ENCODE measurements at regions not wholly inside any gene's neighbourhood (a gene's known extent, or its start where the extent isn't known, plus 50 kb on each side); places are given as distances from the start of the nearest gene placed in this dataset.

- Histone ChIP-seq H3K36me3 (no peaks in the 10 kb centered on the region), H3K9me3 (no peaks in the 10 kb centered on the region), H3K27ac (no peak overlapping the region), H3K27me3 (no peaks in the 10 kb centered on the region), H3K4me3 (no peak overlapping the region), H3K4me1 (peaks cover 15 to 25% (median 19%) of the 10 kb centered on the region in 4 donors)
- TF ChIP-seq, protein P1, sequence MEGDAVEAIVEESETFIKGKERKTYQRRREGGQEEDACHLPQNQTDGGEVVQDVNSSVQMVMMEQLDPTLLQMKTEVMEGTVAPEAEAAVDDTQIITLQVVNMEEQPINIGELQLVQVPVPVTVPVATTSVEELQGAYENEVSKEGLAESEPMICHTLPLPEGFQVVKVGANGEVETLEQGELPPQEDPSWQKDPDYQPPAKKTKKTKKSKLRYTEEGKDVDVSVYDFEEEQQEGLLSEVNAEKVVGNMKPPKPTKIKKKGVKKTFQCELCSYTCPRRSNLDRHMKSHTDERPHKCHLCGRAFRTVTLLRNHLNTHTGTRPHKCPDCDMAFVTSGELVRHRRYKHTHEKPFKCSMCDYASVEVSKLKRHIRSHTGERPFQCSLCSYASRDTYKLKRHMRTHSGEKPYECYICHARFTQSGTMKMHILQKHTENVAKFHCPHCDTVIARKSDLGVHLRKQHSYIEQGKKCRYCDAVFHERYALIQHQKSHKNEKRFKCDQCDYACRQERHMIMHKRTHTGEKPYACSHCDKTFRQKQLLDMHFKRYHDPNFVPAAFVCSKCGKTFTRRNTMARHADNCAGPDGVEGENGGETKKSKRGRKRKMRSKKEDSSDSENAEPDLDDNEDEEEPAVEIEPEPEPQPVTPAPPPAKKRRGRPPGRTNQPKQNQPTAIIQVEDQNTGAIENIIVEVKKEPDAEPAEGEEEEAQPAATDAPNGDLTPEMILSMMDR (IDR thresholded peaks at IDR 0.05), result no peak
- TF ChIP-seq EP300 (IDR thresholded peaks at IDR 0.05), result no peak
- no peak for TF ChIP-seq POLR2AphosphoS5 (IDR thresholded peaks at IDR 0.05)
- TF ChIP-seq POLR2A (IDR thresholded peaks at IDR 0.05), result no peak
- intact Hi-C loops (cut with DNase I; ENCODE audit: low total_unique reads), result no loop called here
- DNase-seq, result no peak
- WGBS, 5 donors, result 88 to 94% (median 92%) methylated on average over 3 of the region's 3 CpGs
Measured at GRCh38 chr3:40969341-40969740, 230.0 kb upstream of the CTNNB1 start.

DNA sequence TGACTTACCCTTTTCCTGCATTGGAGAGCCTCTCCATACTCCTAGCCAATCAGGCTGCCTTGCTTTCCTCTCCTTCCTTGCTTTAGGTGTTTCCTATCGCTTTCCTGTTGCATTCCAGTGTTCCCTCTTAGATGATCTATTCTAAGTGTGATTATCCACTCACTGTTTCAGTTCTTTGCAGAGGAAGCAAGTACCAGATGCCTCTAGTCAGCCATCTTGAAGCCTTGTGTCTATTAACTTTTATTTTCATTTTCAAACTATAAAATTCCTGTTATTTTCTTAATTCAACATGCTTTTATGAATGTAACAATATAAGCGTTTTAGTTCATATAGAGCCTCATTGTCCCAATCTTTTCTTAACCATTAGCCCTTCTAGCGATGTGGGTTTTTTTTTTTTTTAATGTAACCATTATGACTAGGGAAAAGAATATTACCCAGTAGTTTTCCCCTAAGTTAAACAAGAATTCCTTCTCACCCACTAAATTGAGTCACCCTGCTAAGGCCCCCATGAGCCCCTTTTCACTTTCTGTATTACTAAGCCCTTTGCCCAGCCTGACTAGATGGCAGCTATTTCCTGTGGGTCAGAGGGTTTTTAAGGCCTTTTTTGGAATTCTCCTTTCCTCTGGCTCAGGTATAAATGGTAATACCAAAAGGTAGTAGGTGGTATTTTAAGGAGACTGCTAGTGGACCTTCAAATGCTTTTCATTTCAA is 229.4 kb upstream of the CTNNB1 start:
- no peaks in the 10 kb centered on the region for H3K36me3 ChIP-seq
- H3K4me3 ChIP-seq, result no peak overlapping the region
- TF ChIP-seq, protein P1 (IDR thresholded peaks at IDR 0.05), result no peak
- no peak for TF ChIP-seq EP300 (IDR thresholded peaks at IDR 0.05)
- no peak for TF ChIP-seq POLR2A (IDR thresholded peaks at IDR 0.05)
- no peak for TF ChIP-seq POLR2AphosphoS5 (IDR thresholded peaks at IDR 0.05)
- H3K4me1 ChIP-seq, result peaks cover 15 to 25% (median 20%) of the 10 kb centered on the region in 4 donors
- H3K27ac ChIP-seq, result peak overlapping the region in 1 of 5 donors; percentile 81
- 79 to 95% (median 94%) methylated on average over 3 of the region's 3 CpGs for WGBS, 5 donors
- DNase-seq, result no peak
- H3K27me3 ChIP-seq, result no peaks in the 10 kb centered on the region
- intact Hi-C loops (cut with DNase I; ENCODE audit: low total_unique reads), result no loop called here
- H3K9me3 ChIP-seq, result no peaks in the 10 kb centered on the region

- H3K27ac ChIP-seq, result peak overlapping the region; percentile 62 to 81 (median 72)
- intact Hi-C loops (cut with DNase I; ENCODE audit: low total_unique reads), result no loop called here
- H3K36me3 ChIP-seq, result no peaks in the 10 kb centered on the region
- 17 to 22% (median 22%) methylated on average over 9 to 10 of the region's 10 CpGs for WGBS, 5 donors
- H3K9me3 ChIP-seq, result no peaks in the 10 kb centered on the region
- peaks cover 15 to 28% (median 21%) of the 10 kb centered on the region in 4 donors for H3K4me1 ChIP-seq
- H3K4me3 ChIP-seq, result no peak overlapping the region
- H3K27me3 ChIP-seq, result no peaks in the 10 kb centered on the region
- DNase-seq, result peak; percentile 47 to 86
- TF ChIP-seq POLR2A (IDR thresholded peaks at IDR 0.05) (no peak), EP300 (IDR thresholded peaks at IDR 0.05) (peak; percentile 76), POLR2AphosphoS5 (IDR thresholded peaks at IDR 0.05) (peak in 2 of 3 donors; percentile 41 to 89)
- TF ChIP-seq, protein P1 (IDR thresholded peaks at IDR 0.05), result peak in 1 of 7 experiments; percentile 9
Measured at GRCh38 chr3:40971191-40972168, 227.8 kb upstream of the CTNNB1 start.

GRCh38 chr3:40972350-40972749 is 227.0 kb upstream of the CTNNB1 start:
- no peak overlapping the region for H3K4me3 ChIP-seq
- H3K27me3 ChIP-seq, result no peaks in the 10 kb centered on the region
- intact Hi-C loops (cut with DNase I; ENCODE audit: low total_unique reads), result no loop called here
- DNase-seq, result no peak
- TF ChIP-seq EP300 (IDR thresholded peaks at IDR 0.05) (no peak), POLR2A (IDR thresholded peaks at IDR 0.05) (no peak), POLR2AphosphoS5 (IDR thresholded peaks at IDR 0.05) (no peak)
- TF ChIP-seq, protein P1 (IDR thresholded peaks at IDR 0.05), result no peak
- peaks cover 15 to 28% (median 21%) of the 10 kb centered on the region in 4 donors for H3K4me1 ChIP-seq
- peak overlapping the region in 4 of 5 donors; percentile 64 to 81 (median 74) for H3K27ac ChIP-seq
- 71 to 79% (median 76%) methylated on average over 4 of the region's 4 CpGs for WGBS, 5 donors
- no peaks in the 10 kb centered on the region for H3K9me3 ChIP-seq
- no peaks in the 10 kb centered on the region for H3K36me3 ChIP-seq
